ENCODE measurements at regions not wholly inside any gene's neighbourhood (a gene's known extent, or its start where the extent isn't known, plus 50 kb on each side); places are given as distances from the start of the nearest gene placed in this dataset.
A peak's percentile ranks its signal among the peaks of the same experiment; 100 is the strongest.
"Not testable (repeated sequence)": the region's sequence is repeated elsewhere in the genome, so short reads cannot be mapped to it uniquely, and the experiment has no call there.

DNA sequence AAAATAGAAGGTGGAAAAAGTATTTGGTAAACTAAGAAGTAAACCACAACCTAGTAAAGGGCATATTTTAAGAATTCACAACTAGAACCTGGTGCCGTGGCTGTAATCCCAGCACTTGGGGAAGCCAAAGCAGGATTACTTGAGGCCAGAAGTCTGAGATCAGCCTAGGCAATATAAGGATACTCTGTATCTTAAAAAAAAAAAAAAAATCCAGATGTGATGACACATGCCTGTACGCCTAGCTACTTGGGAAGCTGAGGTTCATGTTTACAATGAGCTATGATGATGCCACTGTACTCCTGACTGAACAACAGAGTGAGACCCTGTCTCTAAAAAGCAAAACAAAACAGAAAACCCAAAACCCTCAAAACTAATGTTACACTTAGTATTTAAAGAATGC lies 156.5 kb upstream of the XIST start:
- H3K9me3 ChIP-seq (replicated peaks), result no peaks in the 10 kb centered on the region
- 0 out of 2 replicates have a peak overlapping the region, but pooled peaks have one; percentile 25 for H3K27ac ChIP-seq
- H3K27me3 ChIP-seq (replicated peaks), result no peaks in the 10 kb centered on the region
- peaks cover 3% of the 10 kb centered on the region; the same call in 1 of the 2 replicates for H3K36me3 ChIP-seq
- no peak overlapping the region for H3K4me3 ChIP-seq
- peaks cover 9% of the 10 kb centered on the region for H3K4me1 ChIP-seq (replicated peaks)
- peak in 1 of 2 experiments; percentile 4 for DNase-seq (ENCODE audit: low read depth in 1 of 2, low spot score in 2 of 2)

DNA sequence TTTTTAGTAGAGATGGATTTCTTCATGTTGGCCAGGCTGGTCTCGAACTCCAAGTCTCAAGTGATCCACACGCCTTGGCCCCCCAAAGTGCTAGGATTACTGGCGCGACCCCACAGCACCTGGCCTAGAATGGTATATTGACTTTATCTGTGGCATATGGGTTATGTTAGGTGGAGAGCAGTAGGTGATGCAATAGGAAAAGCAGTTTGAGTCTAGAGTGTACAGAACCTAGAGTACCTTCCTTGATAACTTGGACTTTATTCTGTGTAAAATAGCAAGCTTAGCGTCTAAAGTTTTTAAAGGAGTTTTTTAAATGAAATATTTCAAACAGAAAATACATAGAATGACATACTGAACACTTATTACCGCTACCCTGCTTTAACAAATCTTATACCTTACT lies 139.5 kb upstream of the XIST start:
- DNase-seq (ENCODE audit: low read depth in 1 of 2, low spot score in 2 of 2), result no peak
- no peak overlapping the region for H3K4me3 ChIP-seq
- H3K9me3 ChIP-seq (replicated peaks), result no peaks in the 10 kb centered on the region
- no peaks in the 10 kb centered on the region for H3K27me3 ChIP-seq (replicated peaks)
- peaks cover under 1% of the 10 kb centered on the region; the same call in 1 of the 2 replicates for H3K36me3 ChIP-seq
- H3K4me1 ChIP-seq (replicated peaks), result no peaks in the 10 kb centered on the region
- no peak overlapping the region for H3K27ac ChIP-seq

DNA sequence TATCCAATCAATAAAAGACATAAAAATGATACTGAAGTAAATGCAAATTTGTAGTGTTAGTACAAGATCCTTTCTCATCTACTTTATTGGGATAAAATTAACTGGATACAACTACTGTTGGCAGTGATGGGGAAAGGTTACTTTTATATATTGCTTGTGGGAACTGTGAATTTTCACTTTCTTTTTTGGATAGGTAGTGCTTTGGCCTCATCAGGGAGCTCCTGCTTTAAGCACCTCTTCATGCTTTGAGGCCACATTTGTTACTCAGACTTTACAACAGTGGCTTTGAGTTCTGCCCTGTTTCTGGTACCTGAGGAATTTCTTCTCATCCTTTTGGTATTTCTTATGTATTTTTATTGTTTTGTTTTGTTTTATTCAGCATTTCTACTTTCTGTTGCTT lies 134.7 kb upstream of the XIST start:
- peak in 1 of 2 experiments; percentile 4 for DNase-seq (ENCODE audit: low read depth in 1 of 2, low spot score in 2 of 2)
- H3K4me3 ChIP-seq, result no peak overlapping the region
- H3K27ac ChIP-seq, result no peak overlapping the region
- H3K4me1 ChIP-seq (replicated peaks), result no peaks in the 10 kb centered on the region
- H3K9me3 ChIP-seq (replicated peaks), result no peaks in the 10 kb centered on the region
- H3K36me3 ChIP-seq, result no peaks in the 10 kb centered on the region
- H3K27me3 ChIP-seq (replicated peaks), result no peaks in the 10 kb centered on the region

DNA sequence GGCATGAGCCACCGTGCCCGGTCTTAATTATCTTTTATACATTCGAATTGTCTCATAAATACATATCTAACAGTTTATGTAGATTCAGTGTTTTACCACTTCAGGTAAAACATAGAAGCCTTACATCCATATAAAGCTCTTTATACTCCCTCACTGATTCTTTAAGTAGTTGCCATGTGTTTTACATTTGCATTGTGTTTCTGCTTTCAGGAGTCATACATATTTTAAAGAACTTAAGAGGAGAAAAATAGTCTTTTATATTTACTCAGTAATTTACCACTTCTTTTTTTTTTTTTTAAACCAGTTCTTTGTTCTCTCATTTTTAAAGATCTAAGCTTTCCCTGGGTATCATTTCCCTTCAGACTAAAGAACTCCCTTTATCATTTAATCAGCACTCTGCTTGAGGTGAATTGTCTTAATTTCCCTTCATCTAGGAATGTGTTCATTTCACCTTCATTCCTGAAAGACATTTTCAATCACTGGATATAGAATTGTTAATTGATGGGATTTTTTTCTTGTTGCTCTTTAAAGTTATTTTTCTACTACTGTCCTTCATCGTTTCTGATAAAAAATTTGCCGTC lies 127.1 kb upstream of the XIST start:
- Histone ChIP-seq H3K27ac (no peak overlapping the region), H3K4me3 (no peak overlapping the region), H3K9me3 (replicated peaks) (no peaks in the 10 kb centered on the region), H3K4me1 (replicated peaks) (no peaks in the 10 kb centered on the region), H3K27me3 (replicated peaks) (no peaks in the 10 kb centered on the region), H3K36me3 (no peaks in the 10 kb centered on the region)
- no peak for DNase-seq (ENCODE audit: low read depth in 1 of 2, low spot score in 2 of 2)

DNA sequence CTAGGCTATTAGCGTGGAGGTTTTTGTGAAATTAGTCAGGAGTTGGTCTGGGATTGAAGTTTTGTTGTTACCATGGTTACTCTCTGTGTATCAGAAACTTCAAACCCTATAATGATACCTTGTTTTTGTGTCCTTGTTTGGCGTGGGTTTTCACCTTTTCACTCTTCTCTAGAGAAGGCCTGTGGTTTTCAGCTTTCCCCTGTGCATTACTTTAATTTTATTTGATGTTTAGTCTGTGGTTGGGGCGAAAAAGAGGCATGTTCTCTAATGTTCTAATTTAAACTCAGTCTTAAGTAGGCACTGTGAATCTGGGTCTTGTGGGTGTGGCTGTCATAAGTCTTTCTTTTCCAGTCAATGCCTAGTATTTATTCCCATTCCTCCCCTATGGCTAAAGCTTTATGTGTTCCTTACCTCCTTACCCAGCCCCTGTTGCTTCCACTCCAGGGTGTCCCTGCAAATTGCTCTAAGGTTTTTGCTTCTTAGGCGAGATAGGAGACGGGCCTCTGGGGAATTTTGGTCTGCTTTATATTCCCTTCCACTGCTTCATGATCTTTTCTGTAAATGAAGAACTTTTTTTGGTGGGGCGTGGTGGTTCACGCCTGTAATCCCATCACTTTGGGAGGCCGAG lies 125.1 kb upstream of the XIST start:
- DNase-seq (ENCODE audit: low read depth in 1 of 2, low spot score in 2 of 2), result no peak
- no peaks in the 10 kb centered on the region for H3K4me1 ChIP-seq (replicated peaks)
- no peaks in the 10 kb centered on the region for H3K36me3 ChIP-seq
- H3K27me3 ChIP-seq (replicated peaks), result no peaks in the 10 kb centered on the region
- H3K4me3 ChIP-seq, result no peak overlapping the region
- H3K9me3 ChIP-seq (replicated peaks), result no peaks in the 10 kb centered on the region
- no peak overlapping the region for H3K27ac ChIP-seq

DNA sequence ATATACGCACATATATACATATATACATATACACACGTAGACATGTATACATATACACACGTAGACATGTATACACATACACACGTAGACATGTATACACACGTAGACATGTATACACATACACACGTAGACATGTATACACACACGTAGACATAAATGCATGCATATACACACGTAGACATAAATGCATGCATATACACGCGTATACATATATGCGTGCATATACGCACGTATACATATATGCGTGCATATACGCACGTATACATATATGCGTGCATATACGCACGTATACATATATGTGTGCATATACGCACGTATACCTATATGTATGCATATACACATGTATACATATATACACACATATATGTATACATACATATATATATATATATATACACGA lies 114.9 kb upstream of the XIST start:
- H3K27ac ChIP-seq; H3K9me3 ChIP-seq (replicated peaks); H3K4me3 ChIP-seq; H3K36me3 ChIP-seq; H3K27me3 ChIP-seq (replicated peaks); DNase-seq (ENCODE audit: low read depth in 1 of 2, low spot score in 2 of 2); H3K4me1 ChIP-seq (replicated peaks): not testable (repeated sequence)

DNA sequence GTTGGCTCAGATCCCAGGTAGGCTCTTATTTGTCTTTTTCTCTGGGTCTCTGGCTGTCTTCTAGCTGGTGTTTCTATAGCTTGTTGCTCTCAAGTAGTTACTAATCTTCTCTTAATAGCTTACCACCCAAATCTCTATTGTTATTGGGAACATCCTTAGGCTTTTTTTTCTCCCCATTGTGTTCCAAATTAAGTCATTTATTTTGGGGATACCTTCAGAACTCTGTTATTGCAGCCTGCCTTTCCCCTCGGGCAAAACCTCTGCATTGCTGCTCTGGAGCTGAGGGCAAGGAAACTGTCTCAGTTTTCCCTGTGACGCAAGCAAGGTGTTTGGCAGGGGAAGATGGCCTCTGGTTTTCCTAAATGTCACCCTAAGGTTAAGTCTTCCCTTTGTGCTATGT lies 113.3 kb upstream of the XIST start:
- H3K4me3 ChIP-seq, result no peak overlapping the region

DNA sequence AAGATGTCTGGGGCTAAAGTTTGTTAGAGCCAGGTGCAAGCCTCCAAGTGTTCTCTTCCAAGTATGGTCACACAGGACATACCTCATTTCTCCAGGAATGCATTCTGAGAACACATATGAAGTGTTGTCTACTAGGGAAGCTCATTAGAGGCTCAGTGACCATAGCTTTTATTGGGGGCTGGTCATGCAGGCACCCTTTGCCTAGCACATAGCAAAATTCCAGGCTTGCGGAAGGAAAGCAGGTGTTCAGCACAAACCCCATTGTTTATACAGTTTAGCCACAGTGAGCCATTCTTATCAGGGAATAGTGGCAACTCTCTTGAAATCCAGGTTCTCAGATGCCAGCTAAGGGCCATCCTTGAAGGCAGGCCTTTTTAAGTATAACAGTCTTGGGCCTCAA lies 112.1 kb upstream of the XIST start:
- H3K4me3 ChIP-seq, result no peak overlapping the region

More for the DNA sequence above, 113.3 kb upstream of the XIST start:
- Histone ChIP-seq H3K4me1 (replicated peaks) (no peaks in the 10 kb centered on the region), H3K27me3 (replicated peaks) (no peaks in the 10 kb centered on the region), H3K9me3 (replicated peaks) (no peaks in the 10 kb centered on the region), H3K36me3 (no peaks in the 10 kb centered on the region), H3K27ac (no peak overlapping the region)
- DNase-seq (ENCODE audit: low read depth in 1 of 2, low spot score in 2 of 2), result no peak

DNA sequence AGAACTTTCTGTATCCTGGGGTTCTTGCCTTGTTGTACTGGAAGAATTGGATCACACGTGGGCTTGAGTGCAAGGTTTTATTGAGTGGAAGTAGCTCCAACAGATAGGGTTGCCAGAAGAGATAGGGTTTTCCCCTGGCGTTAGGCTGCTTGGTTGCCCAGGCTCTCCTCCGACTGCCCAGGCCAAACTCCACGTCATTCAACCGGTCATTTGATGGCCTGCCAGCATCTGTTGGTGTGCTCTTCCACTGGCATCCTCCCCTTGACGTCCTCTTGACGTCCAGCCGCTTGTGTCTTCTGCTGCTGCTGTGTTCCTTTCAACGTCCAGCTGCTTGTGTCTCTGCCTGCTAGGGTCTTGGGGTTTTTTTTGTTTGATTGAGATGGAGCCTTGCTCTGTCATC lies 111.2 kb upstream of the XIST start:
- H3K4me1 ChIP-seq (replicated peaks), result no peaks in the 10 kb centered on the region
- no peak overlapping the region for H3K27ac ChIP-seq
- no peak for DNase-seq (ENCODE audit: low read depth in 1 of 2, low spot score in 2 of 2)
- no peaks in the 10 kb centered on the region for H3K27me3 ChIP-seq (replicated peaks)
- H3K36me3 ChIP-seq, result no peaks in the 10 kb centered on the region
- no peaks in the 10 kb centered on the region for H3K9me3 ChIP-seq (replicated peaks)
- no peak overlapping the region for H3K4me3 ChIP-seq

More for the DNA sequence above, 112.1 kb upstream of the XIST start:
- H3K9me3 ChIP-seq (replicated peaks), result no peaks in the 10 kb centered on the region
- H3K36me3 ChIP-seq, result no peaks in the 10 kb centered on the region
- H3K27ac ChIP-seq, result no peak overlapping the region
- no peak for DNase-seq (ENCODE audit: low read depth in 1 of 2, low spot score in 2 of 2)
- no peaks in the 10 kb centered on the region for H3K27me3 ChIP-seq (replicated peaks)
- no peaks in the 10 kb centered on the region for H3K4me1 ChIP-seq (replicated peaks)

DNA sequence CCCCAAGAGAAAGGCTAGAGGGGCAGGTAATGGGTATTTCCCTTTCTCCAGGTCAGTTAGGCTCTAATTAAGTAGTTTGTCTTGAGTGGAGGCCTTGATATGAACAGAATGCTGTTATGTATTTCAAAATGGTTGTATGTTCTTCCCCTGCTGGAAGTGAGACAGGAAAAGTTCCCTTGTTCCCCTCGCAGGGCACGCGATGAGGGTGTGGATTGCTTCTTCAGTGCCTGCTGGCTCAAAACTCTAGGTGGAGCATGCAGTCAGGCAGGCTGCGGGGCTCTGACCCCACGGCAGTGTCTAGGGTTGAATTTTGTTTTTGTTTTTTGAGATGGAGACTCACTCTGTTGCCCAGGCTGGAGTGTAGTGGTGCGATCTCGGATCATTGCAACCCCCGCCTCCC lies 110.4 kb upstream of the XIST start:
- Histone ChIP-seq H3K36me3 (no peaks in the 10 kb centered on the region), H3K27ac (no peak overlapping the region), H3K9me3 (replicated peaks) (no peaks in the 10 kb centered on the region), H3K4me1 (replicated peaks) (no peaks in the 10 kb centered on the region), H3K27me3 (replicated peaks) (no peaks in the 10 kb centered on the region), H3K4me3 (no peak overlapping the region)
- DNase-seq (ENCODE audit: low read depth in 1 of 2, low spot score in 2 of 2), result no peak

DNA sequence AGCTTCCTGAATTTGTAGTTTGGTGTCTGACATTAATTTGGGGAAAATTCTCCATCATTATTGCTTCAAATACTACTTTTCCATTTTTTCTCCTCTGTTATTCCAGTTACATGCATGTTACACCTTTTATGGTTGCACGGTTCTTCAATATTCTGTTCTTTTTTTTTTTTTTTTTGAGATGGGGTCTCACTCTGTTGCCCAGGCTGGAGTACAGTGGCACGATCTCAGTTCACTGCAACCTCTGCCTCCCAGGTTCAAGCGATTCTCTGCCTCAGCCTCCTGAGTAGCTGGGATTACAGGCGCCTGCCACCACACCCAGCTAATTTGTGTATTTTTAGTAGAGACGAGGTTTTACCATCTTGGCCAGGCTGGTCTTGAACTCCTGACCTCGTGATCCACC lies 109.4 kb upstream of the XIST start:
- not testable (repeated sequence) for H3K4me1 ChIP-seq (replicated peaks)

DNA sequence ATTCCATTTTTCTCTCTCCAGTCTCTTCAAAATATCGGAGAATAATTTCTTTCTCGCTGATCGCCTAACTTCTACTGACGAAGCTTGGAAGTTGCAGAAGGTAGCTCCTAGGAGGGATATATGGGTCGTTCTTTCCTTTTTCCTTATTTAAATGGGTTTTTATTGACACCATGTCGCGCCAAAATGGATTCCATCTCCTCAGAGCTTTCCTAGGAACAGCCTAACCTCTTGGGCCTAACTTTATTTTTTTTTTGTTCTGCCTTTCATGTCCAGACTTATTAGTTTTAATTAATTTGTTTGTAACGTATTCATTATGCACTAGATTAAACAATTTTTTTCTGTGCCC lies 92.0 kb upstream of the XIST start:
- no peak for DNase-seq (ENCODE audit: low read depth in 1 of 2, low spot score in 2 of 2)
- Histone ChIP-seq H3K4me1 (replicated peaks) (peaks cover 5% of the 10 kb centered on the region; the same call in 1 of the 2 replicates), H3K9me3 (replicated peaks) (no peaks in the 10 kb centered on the region), H3K36me3 (no peaks in the 10 kb centered on the region), H3K4me3 (peak overlapping the region; percentile 55), H3K27me3 (replicated peaks) (no peaks in the 10 kb centered on the region), H3K27ac (peak overlapping the region; percentile 84)

More for the DNA sequence above, 109.4 kb upstream of the XIST start:
- H3K9me3 ChIP-seq (replicated peaks); DNase-seq (ENCODE audit: low read depth in 1 of 2, low spot score in 2 of 2); H3K27ac ChIP-seq; H3K4me3 ChIP-seq; H3K36me3 ChIP-seq; H3K27me3 ChIP-seq (replicated peaks): not testable (repeated sequence)

DNA sequence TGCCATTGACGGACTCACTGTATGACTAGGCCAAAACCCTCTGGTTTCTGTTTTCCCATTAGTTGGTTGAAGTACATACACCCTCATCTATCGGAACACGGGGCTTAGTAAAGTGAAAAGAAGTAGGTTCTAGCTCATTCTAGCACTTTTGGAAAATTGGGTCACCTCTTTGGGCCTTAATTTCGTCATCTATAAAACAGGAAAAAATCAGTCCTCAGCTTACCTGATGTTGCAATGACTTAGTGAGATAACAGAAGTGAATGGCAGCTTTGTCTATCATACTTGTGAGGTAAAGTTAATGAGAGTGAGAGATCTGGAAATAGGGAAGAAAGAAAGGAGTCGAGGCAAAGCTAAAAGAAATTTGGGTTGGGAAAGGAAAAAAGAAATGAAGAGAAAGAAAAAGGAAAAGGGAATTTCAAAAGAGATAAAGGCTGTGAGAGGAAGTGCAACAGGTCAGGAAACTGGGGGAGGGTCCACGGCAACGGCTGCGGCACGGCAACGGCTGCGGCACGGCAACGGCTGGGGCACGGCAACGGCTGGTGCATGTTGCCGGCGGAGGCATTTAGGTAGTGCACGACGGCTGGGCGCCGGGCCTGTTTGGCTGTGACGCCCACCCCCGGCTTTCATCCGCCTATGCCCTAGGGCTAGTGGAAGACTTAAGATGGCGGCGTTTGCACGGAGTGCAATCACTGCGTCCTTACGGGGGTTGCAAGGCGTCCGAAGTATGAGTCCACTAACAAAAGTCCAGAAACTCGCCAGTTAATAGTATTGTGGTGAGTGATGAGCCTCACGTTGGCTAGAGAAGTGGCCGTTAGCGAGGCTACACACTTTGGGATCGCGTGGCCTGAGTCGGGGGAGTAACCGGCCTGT lies 91.4 kb upstream of the XIST start:
- peak; percentile 78 to 85 for DNase-seq (ENCODE audit: low read depth in 1 of 2, low spot score in 2 of 2)

DNA sequence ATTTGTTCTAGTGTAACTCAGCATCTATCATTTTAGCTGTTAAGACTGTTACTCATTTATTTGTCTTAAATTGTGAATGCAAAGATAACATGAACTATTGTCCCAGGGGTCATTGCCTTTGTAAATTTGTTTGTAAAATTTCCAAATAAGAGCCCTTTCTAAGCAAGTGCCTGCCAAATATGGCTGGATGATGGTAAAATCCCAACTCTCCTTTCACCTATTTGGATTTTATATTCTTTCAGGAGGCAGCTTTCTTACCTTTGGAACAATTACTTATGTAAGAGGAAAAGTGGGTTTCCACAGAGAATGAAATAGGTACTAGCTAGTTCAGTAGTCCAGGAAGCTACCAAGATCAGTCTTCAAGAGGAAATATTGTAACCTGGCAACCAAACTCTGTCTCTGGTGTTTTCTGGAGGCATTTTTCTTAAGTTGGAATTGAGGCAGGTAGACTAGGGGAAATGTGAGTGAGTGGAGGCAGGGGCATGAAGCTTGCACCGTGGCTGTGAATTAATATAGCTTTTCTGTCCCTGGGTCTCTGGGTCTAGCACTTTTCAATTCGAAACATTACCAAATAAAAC lies 88.5 kb upstream of the XIST start:
- H3K9me3 ChIP-seq (replicated peaks), result no peaks in the 10 kb centered on the region
- no peak for DNase-seq (ENCODE audit: low read depth in 1 of 2, low spot score in 2 of 2)
- H3K4me1 ChIP-seq (replicated peaks), result peaks cover 5% of the 10 kb centered on the region; the same call in 1 of the 2 replicates
- H3K27me3 ChIP-seq (replicated peaks), result no peaks in the 10 kb centered on the region
- no peak overlapping the region for H3K4me3 ChIP-seq
- no peaks in the 10 kb centered on the region for H3K36me3 ChIP-seq
- H3K27ac ChIP-seq, result no peak overlapping the region

More for the DNA sequence above, 91.4 kb upstream of the XIST start:
- H3K27me3 ChIP-seq (replicated peaks), result no peaks in the 10 kb centered on the region
- H3K27ac ChIP-seq, result peak overlapping the region; percentile 84
- H3K4me1 ChIP-seq (replicated peaks), result peaks cover 5% of the 10 kb centered on the region; the same call in 1 of the 2 replicates
- H3K36me3 ChIP-seq, result no peaks in the 10 kb centered on the region
- H3K9me3 ChIP-seq (replicated peaks), result no peaks in the 10 kb centered on the region
- H3K4me3 ChIP-seq, result peak overlapping the region; percentile 55
